Left renal cortex interstitium (tissue), 4 donors: ENCODE measurements at regions not wholly inside any gene's neighbourhood (a gene's known extent, or its start where the extent isn't known, plus 50 kb on each side); places are given as distances from the start of the nearest gene placed in this dataset.
A peak's percentile ranks its signal among the peaks of the same experiment; 100 is the strongest.
"Not testable (repeated sequence)": the region's sequence is repeated elsewhere in the genome, so short reads cannot be mapped to it uniquely, and the experiment has no call there.

Experiments
- DNase-seq, 4 donors: peaks; one replicate each; pipeline ENCODE4 v3.0.0-alpha.2; 2013; ENCODE audit warnings: low read depth in 4 of 4, low spot score in 2 of 4, missing footprints in 1 of 4

- DNase-seq = no peak
Observed at GRCh38 chr2:2660789-2661355, 329.8 kb upstream of the MYT1L start.

GRCh38 chr2:2657121-2657962 is 326.3 kb upstream of the MYT1L start:
- DNase-seq = no peak

DNA sequence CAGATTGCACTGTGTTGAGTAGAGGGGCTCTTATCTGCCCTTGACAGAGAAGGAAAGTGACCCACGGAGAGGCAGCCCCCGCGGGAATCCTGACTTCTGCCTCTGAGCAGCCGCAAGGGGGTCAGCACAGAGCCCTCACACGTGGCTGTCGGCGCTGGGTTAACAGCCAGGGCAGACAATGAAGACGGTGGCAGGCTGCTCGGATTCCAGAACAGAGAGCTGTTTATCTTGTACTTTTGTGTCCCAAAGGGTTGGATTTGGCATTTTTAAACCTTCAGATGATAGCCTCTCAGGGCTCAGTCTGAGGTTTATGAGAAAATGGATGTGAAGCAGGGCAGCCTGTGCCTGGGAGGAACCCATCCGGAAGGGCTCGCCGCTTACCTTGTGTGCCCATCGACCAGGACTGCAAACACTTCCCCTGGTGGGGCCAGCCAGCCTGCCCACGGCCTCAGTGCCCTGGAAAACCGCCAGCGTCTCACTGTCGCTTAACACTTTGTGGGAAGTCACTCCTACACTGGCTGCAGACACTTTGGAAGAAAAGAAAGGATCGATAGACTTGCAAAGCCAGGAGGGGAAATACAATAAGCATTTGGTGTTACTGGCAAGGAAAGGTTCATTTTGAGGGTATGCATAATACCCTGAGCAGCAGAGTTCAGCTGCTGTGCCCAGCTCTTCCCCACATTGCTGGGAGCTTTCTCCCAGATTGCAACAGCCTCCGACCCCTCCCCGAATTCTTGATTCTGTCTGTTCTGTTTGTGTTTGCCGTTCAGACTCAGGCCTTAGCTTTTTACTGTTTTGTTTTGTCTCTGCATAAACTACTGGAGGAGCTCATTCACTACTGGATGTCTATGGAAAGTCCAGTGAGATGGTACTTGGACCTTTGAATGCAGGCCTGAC is 325.3 kb upstream of the MYT1L start:
- no peak for DNase-seq

- DNase-seq = no peak
Observed at GRCh38 chr2:2655453-2656114, 324.5 kb upstream of the MYT1L start.

DNA sequence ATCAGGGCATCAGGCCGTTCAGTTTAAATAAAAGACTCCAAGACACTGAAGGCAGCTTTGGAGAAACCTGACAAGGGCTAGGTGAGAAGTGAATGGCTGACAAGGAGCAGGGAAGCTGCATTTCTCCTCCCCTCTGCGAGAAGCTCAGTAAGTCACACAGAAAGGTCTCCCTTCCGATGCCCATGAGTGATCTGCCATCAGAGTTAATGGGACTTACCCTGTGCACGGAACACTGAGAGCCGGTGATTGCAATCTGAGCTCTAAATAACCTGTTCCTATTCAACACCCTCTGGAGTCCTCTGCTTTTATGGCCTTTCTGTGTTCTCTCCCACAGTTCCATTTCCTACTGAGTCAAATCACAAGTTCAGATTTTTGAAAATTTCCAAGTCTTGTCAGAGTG is 322.2 kb upstream of the MYT1L start:
- no peak for DNase-seq

DNA sequence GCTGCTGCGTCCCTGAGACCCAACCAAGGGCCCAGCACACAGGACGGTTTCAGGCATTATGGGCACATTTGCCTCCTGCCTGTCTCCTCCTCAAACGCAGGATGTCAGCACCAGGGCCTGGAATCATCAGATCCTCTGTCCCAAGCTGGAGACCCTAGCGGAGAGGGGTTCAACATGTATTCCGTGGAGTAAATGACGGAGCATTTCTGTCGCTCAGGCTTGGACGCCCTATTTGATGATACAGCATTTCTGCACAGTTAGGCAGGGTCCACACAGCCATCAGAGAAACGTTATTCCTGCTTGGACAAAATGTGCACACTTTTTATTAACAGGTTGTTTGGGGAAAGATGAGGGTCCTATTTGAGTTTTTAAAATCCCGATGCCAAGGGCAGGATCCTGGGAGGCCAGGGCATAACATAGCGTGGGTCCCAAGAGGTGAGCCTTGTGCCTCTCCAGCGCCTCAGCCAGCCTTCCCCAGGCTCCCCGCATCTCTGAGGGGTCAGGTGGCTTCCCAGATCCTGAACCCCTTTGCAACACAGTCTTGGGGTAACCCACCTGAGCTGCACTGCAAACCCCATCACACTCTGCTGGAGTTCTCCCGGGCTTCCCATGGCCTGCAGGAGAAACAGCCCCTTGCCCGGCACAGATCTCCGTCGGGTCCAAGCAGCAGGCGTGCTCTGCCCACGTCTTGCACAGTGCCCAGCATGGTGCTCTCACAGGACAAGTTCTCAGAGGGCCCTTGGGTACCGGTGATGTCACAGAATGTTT is 319.7 kb upstream of the MYT1L start:
- DNase-seq = no peak

- no peak for DNase-seq
Observed at GRCh38 chr2:2649109-2650072, 318.3 kb upstream of the MYT1L start.

GRCh38 chr2:2648094-2648493 is 317.0 kb upstream of the MYT1L start:
- DNase-seq = no peak

- no peak for DNase-seq
Observed at GRCh38 chr2:2647141-2647541, 316.1 kb upstream of the MYT1L start.

DNA sequence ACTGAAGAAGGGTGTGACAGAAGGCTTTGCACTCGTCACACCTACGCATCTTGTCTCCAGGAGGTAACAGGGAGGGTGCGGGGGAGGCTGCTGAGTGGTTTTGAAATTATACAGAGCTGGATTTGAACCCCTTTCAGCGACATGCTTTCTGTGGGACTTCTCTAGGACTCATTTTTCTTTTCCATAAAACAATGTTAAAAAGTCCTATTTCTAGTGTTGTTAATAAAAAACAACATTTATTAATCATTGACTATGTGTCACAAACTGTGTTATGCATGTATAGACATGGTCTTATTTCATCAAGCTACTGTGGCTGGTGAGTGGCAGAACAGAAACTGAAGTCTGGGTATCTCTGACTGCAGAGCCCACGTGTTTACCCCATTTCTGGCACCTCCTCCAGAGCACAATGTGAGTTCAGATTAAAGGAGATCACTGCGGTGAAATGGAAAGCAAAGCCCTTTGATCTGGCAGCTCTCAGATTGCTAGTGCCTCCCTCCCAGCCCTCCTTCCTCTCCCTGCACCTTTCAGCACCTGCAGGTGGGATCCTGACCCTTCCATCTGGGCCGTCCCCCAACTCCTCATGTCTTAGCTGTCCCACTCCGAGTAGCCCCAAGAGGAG is 315.5 kb upstream of the MYT1L start:
- DNase-seq = peak in 1 of 4 donors; percentile 48

GRCh38 chr2:2645162-2645855 is 314.2 kb upstream of the MYT1L start:
- no peak for DNase-seq

DNA sequence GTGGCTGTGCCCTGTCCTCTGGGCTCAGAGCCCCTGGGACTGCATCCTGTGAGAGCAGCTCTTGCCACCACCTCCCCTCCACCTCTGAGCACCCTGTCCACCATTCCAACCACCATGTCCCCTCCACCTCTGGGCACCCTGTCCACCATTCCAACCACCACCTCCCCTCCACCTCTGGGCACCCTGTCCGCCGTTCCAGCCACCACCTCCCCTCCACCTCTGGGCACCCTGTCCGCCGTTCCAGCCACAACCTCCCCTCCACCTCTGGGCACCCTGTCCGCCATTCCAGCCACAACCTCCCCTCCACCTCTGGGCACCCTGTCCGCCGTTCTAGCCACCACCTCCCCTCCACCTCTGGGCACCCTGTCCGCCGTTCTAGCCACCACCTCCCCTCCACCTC is 313.7 kb upstream of the MYT1L start:
- not testable (repeated sequence) for DNase-seq

DNA sequence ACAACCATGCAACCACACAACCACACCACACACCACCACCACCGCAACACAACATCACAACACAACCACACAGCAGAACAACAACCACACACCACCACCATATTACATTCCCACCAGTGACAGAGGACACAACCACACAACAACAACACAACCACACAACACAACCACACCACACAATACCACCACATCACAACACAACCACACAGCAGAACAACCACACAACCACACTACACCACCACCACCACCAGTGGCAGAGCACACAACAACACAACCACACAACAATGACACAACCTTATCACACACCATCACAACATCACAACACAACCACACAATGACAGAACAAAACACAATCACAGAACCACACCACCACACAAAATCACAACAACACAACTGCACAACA is 313.0 kb upstream of the MYT1L start:
- DNase-seq = no peak

DNA sequence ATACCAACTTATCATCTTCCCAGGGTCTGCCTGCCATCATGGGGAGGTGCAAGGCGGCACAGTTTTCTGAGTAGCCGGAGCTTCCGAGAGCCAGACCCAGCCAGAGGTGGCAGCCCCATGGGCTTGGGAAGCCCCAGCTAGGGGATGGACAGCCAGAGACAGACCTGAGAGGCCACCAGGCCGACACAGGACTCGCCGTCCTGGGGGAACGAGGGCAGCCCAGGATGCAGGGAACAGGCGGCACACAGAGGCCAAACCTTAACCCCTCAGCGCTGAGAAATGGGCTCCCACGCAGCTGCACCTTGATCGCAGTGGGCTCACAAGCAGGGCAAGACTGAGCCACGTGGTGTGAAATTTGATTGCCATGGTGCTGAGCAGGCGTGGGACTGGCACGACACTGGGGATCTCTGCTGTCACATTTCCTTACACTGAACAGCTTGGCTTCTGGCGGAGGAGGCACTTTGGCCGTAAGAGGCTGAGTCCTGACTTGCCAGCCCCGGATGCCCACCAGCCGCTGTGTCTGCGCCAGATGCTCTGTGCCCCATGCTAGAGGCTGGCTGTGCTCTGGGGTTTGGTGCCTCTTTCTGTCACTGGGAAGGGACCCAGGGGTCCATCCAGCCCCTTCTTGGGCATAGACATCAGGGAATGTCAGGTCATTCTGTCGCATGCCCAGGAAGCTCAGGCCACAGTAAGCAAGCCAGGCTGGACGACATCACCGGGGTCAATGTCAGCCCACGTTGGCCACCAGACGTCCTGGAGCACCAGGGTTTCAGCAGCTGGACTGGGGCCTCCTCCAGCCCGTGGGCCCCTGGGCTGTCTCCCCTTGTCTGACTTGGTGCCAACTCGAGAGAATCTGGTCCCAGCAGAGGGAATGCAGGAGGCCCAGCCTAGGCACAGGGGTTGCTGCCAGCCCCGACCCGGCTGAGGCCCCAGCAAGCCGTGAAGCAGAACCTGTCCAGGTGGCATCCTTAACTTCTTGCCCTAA is 312.1 kb upstream of the MYT1L start:
- DNase-seq = no peak

DNA sequence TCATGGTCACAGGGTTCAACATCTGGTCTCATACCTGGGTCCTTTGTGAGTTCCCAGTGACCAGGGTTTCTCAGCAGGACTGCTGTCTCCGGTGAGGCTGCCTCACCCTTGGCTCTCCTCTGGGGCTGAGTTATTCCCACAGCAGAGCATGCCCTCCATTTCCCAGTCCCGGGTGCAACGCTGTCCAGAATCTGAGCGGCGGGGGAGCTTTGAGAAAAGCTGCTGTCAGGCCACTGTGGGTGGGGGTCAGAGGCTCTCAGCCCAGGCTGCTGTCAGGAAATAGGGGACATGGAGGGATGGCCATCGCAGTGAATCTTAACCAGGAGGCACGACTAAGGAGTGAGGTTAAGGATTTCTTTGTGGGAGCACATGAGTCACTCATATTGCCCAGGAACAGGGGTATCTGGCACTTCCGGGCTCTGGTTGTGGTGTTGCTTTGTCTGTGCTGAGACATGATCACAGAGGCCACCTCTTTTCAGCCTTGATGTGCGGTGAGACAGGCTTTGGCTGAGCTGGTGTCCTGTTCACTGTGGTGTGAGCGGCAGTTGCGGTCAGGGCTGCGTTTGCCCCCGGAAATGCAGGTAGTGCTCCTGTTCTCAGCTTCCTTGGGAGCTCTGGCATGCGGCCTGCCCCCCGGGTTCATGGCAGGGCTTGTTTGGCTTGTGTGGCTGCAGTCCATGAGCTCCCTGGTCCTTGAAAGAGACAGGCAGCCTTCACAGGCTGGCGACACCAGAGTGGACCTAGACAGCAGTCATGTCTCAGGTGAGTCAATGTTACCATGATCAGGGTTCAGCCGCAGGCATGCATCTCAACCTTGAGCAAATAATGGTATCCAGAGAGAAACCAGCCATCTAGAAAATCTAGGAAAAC is 310.7 kb upstream of the MYT1L start:
- no peak for DNase-seq

GRCh38 chr2:2640818-2641217 is 309.7 kb upstream of the MYT1L start:
- DNase-seq = no peak
